NCI-H1105 (cell line): ENCODE measurements at regions not wholly inside any gene's neighbourhood (a gene's known extent, or its start where the extent isn't known, plus 50 kb on each side); places are given as distances from the start of the nearest gene placed in this dataset.

Experiments
- DNase-seq: peaks from one replicate; lab custom pipeline; 2025; lab: John Stamatoyannopoulos, UW

DNA sequence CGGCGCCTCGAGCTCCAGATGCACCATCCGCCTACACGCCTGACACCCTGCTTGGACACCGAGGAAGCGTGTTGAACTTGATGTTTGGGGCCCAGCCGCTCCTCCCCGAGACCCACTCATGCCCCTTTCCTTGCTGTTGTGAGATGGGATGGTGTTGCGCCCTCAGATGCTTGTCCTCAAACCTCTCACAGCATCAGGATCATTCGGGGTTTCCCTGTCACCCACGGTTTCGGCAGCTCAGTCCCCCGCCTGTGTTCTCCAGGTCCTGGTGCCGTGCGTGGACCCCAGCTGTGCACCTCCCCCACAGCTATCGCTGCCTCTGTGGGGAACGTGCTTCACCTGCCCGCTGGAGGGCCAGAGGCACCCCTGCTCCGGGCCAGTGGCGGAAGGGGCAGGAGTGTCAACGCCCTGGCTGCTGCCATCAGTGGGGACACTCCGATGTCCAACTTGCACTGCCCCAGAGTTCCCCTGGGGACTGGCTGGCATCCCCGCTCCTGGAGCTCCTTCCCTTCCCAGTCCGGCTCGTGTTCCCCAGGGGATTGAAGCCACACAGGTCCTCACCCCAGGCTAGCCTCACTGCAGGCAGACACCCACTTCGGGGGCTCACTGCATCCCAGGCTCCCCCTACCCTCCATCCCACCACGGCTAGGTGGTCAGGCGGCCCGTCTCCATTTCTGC, 82.3 kb upstream of the ADRA2C start:
- no peak for DNase-seq

DNA sequence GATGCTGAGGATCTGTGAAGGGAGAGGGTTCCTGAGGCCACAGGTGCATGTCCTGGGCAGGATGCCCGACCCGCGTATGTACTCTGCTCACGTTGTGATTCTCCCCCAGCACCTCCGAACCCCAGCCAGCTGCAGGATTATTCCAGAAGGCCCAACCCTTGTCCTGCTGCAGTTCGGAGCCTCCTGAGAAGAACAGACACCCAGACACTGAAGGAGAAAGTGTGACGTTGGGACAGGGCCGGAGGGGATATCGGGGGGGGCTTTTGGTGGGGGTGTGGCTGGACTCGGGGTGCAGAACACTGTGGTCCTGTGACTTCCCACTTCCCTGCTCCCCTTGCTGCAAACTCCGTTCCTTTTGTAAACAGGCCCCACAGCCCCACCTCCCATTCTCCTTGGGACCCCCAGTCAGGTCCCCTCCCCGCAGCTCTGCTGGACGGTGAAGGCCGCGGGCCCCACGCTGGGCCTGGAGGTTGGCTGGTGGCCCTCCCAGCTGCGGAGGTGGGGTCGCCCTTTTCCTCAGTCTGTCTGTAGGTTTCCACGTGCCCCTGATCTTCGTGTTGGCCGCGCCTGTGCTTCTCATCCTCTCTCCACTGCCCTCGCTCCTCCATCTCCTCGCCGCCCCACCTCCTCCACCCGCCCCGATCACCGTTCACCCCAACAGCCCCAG, 83.0 kb upstream of the ADRA2C start:
- DNase-seq = no peak

DNA sequence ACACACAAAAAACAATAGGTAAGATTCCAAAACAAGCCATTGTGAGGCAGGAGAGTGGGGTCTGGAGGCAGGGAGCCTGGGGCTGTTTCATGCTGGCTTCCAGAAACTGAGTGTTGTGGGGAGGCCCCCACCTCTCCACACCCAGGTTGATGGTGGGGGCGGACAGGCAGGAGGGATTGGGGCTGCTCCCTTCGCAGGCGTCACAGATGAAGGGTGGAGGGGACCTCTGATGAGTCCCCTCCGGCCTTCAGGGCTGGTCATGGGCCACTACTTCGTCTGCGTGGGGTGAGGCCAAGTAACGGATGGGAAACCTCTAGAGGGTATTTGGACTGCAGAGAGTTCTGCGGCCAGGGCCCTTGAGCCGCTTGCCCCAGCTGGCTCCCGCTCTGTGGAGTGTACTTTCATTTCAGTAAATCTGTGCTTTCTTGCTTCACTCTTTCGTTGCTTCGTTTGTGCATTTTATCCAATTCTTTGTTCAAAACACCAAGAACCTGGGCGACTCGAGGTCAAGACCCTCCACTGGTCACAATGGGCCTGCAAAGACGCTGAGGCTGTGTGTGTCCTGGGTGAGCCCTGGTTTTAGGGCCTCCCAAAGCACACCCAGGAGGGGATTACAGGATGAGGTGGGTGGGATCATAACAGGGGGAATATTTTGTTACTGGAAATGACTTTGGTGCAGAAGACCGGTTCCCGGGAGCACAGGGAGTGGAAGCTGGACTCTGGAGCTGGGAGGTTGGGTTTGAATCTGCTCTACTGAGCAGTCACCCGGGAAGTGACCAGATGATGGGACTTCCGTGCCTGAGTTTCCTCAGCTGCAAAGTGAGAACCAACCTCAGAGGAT, 83.7 kb upstream of the ADRA2C start:
- no peak for DNase-seq

DNA sequence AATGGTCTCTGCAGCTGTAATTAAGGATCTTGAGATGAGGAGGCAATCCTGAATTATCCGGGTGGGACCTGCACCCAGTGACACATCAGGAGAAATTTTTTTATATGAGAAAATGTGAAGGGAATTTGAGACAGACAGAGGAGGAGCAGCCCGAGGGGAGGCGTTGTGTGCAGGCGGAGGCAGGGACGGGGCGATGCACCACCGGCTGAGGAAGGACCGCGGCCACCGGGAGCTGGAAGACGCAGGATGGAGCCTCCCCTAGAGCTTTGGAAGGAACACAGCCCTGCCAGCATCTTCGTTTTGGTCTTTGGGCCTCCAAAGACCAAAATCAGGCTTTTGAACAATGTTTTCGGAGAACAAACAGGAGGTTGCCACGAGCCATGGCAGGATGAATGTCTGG, 85.0 kb upstream of the ADRA2C start:
- DNase-seq = no peak

DNA sequence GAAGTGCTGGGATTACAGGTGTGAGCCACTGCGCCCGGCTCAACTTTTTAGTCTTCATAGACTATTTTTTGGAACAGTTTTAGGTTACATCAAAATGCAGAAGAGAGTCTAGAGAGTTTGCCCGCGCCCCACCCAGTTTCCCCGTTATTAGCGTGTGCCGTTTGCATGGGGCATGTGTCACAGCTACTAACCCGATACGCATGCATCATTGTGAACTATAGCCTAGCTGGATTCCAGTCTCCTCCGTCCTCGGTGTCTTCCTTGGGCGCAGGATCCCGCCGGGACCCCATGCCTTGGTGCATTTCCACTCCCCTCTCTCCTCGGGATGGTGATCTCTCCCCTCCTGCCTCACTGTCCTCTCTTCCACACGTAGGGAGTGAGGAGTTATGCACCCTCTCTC, 85.5 kb upstream of the ADRA2C start:
- DNase-seq = no peak

DNA sequence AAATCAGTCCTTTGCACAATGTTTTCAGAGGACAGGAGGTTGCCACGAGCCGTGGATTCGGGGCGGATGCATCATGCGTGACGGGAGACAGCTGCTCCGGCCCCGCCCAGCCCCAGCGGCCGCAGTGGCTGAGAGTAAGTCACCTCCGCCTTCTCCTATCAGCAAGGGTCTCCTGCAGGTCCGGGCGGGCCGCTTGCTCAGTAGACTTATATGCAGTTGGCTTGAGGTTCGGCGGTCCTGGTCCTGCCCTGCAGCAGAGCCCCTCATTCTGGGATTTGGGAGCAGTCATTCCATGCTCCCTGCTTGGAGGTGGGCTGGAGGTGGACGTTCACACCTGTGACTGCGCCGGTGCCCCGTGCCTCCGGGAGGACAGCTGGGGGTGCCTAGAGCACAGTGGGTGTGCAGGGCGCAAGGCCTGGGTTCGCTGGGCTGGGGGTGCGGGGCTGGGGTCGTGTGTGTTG, 86.3 kb upstream of the ADRA2C start:
- no peak for DNase-seq

DNA sequence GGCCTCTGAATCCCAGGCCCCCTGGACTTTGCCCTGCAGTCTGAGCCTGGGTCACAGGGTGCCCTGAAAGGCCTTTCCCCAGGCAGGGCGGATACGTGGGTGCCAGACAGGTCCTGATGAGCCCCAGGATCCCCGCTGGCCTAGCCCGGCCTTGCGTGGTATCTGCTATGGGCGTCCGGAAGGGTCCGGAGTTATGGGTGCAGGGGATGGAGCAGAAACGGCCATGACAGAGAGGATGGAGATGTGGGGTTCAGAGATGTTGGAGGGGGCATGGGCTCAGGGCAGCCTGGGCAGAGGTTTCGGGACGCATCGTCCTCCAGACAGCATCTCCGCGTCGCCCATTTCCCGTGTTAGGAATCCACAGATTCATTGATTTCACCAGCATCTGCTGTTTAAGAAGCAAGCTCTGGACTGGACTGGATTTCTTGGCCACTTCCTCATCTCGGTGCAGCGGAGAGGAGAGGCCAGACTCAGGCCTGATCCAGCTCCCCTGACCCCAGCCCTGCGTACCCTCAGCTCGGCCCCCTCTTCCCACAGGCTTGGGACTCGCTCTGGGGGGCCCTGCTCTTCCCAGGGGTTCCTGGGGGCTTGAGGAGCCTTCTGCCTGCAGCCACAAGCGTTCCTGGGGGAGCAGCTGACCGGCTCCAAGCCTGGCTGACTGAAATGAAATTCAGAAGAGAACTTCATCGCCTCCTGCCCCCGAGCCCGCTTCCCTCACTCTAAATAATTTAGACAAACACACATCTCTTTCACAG, 86.9 kb upstream of the ADRA2C start:
- DNase-seq = no peak

DNA sequence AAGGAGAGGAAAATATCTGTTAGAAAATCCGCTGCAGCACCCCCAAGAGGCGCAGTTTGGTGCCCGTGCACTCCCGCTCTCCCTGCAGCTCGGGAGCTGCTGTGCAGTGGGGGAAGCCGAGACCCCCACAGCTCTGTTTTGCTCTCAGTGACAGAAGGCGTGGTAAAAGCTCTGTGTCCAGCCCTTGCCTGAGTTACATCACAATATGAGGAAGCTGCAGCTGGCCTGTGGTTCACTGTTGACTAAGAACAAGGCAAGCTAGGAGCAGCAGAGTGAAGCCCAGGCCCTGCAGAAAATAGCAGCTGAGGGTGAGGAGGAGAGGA, 88.5 kb upstream of the ADRA2C start:
- no peak for DNase-seq

DNA sequence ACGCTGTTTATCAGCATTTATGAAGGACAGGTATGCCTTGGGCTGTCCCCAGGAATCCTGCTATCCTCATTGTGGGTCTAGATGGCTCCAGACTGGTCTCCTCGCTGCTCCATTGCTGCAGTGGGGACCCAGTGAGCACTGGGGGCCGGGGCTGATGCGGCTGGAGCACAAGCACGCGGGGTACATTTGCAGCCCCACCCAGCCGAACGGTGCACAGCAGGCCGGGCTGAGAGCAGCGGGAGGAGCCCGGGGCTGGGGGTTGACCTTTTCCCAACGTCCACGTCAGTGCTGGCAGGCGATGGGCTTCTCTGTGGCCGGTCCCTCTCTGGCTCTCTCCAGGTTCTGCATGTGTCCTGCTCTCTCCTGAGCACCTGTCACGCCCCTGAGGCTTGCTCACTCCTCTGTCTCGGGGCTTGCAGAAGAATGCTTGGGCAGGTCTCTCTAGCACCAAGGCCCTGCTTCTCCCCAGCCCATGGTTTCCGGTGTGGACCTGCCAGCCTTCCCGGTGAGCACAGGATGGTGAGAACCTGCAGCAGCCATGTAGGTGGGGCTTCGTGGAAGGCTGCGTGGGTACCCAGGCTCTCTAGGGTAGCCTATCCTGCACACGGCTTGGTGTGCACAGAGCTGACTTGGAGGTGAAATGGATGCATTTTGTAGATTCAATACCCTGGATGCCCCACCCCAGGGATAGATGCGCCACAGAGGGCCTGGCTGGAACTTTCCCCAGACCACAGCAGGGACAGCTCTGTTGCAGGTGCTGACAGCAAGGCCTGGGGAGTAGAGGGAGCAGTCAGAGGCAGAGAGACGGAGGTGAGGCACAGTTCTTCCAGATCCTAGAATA, 89.1 kb upstream of the ADRA2C start:
- no peak for DNase-seq

DNA sequence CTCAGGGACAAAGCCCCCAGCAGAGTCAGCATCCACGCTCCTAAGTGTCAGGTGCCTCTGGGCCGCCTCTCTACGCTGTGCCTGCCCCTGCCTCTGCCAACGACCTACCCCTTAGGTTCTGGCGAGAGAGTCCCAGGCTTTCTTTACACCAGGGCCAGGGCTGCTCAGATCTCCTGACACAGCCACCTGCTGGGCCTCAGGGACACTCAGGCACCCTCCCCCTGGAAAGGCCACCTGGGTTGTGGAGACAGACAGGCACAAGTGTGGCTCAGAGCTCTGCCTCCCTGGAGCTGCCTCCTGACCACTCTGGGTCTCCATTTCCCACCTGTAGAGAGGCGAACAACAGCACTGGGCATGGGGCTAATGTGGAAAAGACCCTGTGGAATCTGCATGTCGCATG, 90.0 kb upstream of the ADRA2C start:
- no peak for DNase-seq

DNA sequence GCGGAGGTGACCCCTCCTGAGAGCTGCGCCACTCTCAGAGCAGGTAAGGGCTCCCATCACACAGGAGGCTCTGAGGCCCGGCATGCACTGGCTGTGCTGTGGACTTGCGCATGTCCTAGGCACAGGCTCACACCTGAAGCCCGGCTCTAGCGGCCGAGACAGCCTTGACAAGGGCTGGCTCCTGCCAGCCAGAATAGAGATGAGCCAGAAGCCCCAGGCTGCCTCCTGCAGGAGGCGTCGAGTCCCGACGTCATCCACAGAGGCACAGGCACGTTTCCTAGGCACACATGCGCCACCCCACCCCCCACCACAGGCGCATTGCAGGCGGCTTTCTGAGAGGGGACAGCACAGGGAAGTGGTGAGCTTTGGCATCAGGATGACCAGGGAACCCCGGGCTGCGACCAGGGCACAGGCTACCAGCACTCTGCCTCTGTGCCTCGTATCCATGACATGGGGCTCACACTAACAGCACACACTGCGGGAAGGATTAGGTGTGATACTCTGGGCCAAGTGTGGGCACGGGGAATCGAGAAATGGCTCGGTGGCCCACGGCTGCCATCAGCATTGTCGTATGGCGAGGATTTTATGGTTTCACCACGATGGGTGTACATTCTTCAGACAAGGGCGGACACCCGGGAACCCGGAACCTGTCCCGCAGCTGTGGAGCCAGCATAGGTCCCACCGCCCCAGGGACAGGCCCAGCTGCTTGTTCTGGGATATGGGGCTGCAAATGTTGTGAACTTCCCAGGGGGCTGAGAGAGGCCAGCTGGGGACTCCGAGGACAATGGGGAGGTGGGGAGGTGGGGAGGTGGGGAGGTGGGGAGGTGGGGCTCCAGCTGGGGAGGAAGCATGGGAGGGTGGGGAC, 90.7 kb upstream of the ADRA2C start:
- no peak for DNase-seq

DNA sequence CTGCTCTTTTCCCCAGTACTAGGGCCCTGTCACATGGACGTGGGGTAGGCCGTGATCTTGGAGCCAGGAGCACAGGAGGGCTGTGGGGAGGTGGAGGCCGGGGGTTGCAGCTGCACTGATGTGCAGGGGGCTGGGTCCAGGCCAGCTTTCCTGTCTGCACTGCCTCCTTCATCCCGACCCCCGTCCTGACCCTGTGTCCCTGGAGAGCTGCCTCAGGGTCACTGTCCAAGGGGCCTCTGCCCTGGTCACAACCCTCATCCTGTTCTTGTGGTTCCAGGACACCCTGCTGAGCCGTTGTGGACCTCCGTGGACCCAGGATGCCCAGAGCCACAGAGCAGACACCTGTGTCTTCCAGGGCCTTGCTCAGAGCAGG, 91.7 kb upstream of the ADRA2C start:
- no peak for DNase-seq

DNA sequence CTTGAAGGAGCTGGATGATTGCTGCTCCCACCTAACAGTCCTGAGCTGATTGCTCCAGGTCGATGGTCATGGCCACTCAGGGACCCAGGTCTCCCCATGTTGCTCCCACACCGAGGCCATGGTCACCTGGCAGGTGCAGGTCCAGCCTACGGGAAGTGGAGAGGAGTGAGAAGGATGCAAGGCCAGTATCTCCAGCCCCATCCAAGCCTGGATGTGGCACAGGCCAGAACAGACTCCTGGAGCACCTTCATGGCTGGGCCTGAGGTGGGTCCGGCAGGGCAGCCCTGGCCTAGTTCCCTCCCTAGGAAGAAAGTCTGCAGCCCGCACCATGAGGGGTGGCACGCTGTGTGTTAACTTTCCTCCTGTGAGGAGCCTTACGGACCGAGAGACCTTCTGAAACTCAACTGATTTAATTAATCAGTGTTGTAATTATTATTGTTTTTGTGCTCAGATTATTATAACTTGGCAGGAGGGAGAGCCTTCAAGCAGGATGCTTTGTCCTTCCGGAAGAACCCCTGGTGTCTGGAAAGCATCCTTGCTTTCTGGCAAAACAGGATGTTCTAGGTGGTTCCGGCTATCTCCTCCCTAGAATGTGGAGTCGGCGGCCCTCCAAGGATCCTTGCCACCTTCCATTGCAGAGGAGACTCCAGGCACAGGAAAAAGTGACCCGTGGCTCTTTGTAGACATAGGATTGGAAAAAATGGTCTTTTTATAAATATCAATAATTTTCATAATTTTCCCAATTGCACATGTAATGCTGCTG, 92.3 kb upstream of the ADRA2C start:
- no peak for DNase-seq

DNA sequence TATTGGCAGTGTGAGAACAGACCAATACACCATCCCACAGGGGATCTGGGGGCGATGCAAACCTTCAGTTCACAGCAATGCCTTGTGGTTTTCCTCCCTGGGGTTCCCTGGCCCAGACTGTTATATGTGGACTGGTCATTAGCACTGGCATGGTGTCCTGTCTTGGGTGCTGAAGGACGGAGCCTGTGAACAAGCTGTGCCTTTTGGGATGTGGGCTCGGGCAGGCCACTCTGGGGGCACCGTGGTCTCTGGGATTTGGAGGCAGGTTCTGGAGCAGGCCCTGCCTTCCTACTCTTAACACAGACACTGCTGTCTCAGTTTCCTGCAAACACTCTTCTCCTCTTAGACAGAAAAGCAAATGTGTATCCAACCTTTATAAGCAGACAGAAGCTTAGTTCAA, 93.0 kb upstream of the ADRA2C start:
- no peak for DNase-seq

DNA sequence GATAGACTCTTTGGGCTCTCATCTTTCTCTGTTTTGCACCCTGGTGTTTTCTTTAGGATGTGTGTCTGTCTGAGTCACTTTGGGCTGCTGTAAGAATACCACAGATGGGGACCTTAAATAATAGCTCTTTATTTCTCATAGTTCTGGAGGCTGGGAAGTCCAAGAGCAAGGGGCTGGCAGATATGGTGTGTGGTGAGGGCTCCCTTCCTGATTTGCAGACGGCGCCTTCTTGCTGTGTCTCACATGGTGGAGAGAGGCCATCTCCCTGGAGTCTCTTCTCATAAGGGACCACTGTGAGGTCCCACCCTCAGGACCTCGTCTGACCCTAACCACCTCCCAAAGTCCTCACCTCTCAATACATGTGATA, 93.7 kb upstream of the ADRA2C start:
- no peak for DNase-seq

DNA sequence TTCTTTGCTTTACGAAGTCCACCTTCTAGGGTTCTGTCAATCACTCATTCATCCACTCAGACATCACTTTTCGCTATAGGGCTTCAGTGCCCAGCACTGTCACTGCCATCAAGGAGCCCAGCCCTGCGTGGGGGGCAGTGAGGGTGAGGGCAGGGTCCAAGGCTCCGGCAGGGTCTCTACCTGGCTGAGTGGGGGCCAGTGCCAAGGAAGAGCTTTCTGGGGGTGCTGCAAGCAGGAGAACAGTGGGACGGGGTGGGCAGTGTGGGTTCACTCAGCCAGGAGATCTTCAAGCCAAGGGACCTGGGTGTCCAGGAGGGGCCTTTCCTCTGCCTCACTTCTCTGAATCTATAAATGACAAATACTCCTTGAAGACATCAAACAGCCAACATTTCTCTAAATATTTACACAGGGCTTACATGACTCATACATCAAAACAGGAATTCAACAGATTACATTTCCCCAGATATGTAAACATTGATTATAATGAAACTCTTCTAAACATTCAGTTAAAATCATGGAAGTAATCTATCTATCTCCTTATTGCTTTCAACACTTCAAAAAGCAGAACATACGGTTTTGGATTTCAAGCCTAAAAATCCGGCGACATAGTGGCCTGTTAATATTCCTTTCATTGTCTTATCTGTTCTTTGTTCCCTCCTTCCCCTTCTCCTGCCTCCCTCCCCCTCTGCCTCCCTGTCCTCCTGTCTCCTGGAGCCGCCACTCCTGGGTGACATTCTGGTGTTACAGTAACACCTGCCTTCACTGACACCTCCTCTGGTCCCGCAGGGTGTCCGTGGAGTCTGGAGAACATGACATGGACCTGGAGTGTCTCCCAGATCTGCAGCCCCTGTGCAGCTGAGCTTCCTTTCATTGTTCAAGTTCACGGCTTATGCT, 94.4 kb upstream of the ADRA2C start:
- no peak for DNase-seq

DNA sequence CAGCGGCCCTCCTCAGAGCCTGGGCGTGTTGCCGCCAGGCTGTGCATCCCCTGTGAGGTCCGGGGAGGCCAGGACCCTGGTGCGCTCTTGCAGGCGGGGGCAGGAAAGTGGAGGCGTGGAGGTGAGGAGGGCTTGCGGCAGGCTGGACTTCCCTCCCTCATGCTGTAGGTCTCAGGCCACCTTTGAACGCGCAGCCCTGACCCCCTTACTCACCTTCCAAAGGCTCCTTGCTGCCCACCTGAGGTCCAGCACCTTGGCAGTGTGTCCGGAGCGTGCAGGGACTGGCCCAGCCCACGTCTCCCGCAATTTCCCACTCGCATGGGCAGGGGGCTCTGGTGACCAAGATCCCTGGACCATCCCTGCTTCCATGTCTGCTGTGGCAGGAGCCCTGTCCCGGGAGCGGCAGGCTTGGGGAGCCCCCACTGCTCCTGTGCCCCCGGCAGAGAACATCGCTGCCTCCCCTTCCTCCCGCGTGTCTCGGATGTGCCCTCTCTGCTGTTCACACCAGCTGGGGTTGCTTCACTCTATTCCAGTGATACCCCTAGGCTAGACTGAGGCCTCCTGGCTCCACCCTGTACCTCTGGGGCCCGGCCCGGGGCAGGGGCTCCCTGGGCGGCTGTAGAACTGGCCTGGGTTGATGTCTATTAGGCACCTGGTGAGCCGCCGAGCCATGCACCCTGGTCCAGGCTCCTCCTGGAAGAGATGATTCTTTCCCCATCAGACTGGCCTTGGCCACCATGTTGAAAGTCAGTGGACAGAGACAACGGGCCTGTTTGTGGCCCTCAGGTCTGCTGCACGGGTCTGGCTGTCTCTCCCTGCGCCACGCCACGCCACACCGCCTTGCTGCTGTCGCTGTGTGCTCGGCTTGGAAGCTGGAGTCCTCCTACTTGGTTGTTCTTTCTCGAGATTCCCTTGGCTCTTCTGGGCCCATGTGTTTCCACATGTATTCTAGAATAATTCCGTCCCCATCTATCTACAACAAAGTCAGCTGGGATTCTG, 95.4 kb upstream of the ADRA2C start:
- no peak for DNase-seq

DNA sequence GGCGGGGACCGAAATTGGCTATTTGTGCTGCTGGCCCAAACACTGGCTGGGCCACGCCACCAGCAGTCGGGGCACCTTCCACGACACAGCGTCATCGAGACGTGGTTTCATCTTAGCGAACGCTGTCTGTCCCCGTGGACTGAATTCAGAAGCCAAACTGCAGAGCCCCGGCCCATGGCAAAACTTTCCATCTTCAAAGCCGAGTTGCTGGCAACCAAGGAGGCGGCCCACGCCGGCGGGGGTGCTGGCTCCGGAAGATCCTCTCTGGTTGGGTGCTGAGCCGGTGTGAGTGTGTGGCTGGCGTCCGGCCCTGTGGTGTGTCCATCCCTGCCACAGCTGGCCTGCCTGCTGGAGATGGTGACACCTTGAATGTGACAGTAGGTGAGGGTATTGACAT, 96.6 kb upstream of the ADRA2C start:
- DNase-seq = no peak
